Nephron (organoid): ENCODE measurements at regions not wholly inside any gene's neighbourhood (a gene's known extent, or its start where the extent isn't known, plus 50 kb on each side); places are given as distances from the start of the nearest gene placed in this dataset.

Experiments
- H3K27ac Mint-ChIP-seq, 3 experiments: 2 replicates each; pipeline ENCODE4 v1.8.0; 2020; ENCODE audit warnings: mixed read lengths in 3 of 3, mild to moderate bottlenecking in 2 of 3, moderate library complexity in 1 of 3
- H3K27me3 Mint-ChIP-seq: 2 replicates; pipeline ENCODE4 v1.8.0; 2021; ENCODE audit warnings: low read depth, mild to moderate bottlenecking, moderate library complexity, mixed read lengths
- H3K36me3 Mint-ChIP-seq: 2 replicates; pipeline ENCODE4 v1.8.0; 2020; ENCODE audit warnings: low read depth, mixed read lengths
- H3K4me1 Mint-ChIP-seq: 2 replicates; pipeline ENCODE4 v1.8.0; 2020; ENCODE audit warnings: mixed read lengths
- H3K4me3 Mint-ChIP-seq, 3 experiments: 2 replicates each; pipeline ENCODE4 v1.8.0; 2020; ENCODE audit warnings: mild to moderate bottlenecking in 3 of 3, mixed read lengths in 3 of 3, moderate library complexity in 2 of 3
- H3K9me3 Mint-ChIP-seq: 2 replicates; pipeline ENCODE4 v1.8.0; 2020; ENCODE audit warnings: mixed read lengths
- TF ChIP-seq, protein P1 (sequence below), 3 experiments: fragments of 200-600 bp; sonication (generic); IDR thresholded peaks; one replicate each; pipeline ENCODE4 v1.5.0; 2021; ENCODE audit warnings: antibody characterized with exemption in 3 of 3; ENCODE audit not compliant: unreplicated experiment in 3 of 3

- no peak overlapping the region for H3K27ac Mint-ChIP-seq
- no peaks in the 10 kb centered on the region for H3K9me3 Mint-ChIP-seq
- TF ChIP-seq, protein P1, sequence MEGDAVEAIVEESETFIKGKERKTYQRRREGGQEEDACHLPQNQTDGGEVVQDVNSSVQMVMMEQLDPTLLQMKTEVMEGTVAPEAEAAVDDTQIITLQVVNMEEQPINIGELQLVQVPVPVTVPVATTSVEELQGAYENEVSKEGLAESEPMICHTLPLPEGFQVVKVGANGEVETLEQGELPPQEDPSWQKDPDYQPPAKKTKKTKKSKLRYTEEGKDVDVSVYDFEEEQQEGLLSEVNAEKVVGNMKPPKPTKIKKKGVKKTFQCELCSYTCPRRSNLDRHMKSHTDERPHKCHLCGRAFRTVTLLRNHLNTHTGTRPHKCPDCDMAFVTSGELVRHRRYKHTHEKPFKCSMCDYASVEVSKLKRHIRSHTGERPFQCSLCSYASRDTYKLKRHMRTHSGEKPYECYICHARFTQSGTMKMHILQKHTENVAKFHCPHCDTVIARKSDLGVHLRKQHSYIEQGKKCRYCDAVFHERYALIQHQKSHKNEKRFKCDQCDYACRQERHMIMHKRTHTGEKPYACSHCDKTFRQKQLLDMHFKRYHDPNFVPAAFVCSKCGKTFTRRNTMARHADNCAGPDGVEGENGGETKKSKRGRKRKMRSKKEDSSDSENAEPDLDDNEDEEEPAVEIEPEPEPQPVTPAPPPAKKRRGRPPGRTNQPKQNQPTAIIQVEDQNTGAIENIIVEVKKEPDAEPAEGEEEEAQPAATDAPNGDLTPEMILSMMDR (IDR thresholded peaks at IDR 0.05; ENCODE audit: unreplicated experiment in 3 of 3), result no peak
- H3K36me3 Mint-ChIP-seq, result no peaks in the 10 kb centered on the region
- no peaks in the 10 kb centered on the region for H3K27me3 Mint-ChIP-seq
- no peaks in the 10 kb centered on the region for H3K4me1 Mint-ChIP-seq
- no peak overlapping the region for H3K4me3 Mint-ChIP-seq
Measured at GRCh38 chr3:153623834-153624233, 461.8 kb downstream of the RAP2B start.

- no peak overlapping the region for H3K4me3 Mint-ChIP-seq
- H3K27ac Mint-ChIP-seq, result no peak overlapping the region
- TF ChIP-seq, protein P1 (IDR thresholded peaks at IDR 0.05; ENCODE audit: unreplicated experiment in 3 of 3), result no peak
Measured at GRCh38 chr3:153624310-153625030, 462.4 kb downstream of the RAP2B start.

GRCh38 chr3:153625506-153625905 is 463.5 kb downstream of the RAP2B start:
- no peaks in the 10 kb centered on the region for H3K4me1 Mint-ChIP-seq
- no peaks in the 10 kb centered on the region for H3K27me3 Mint-ChIP-seq
- no peak overlapping the region for H3K27ac Mint-ChIP-seq
- TF ChIP-seq, protein P1 (IDR thresholded peaks at IDR 0.05; ENCODE audit: unreplicated experiment in 3 of 3), result no peak
- H3K9me3 Mint-ChIP-seq, result no peaks in the 10 kb centered on the region
- no peak overlapping the region for H3K4me3 Mint-ChIP-seq
- H3K36me3 Mint-ChIP-seq, result no peaks in the 10 kb centered on the region

More at GRCh38 chr3:153624310-153625030, 462.4 kb downstream of the RAP2B start:
- Mint-ChIP-seq H3K4me1 (no peaks in the 10 kb centered on the region), H3K36me3 (no peaks in the 10 kb centered on the region), H3K9me3 (no peaks in the 10 kb centered on the region), H3K27me3 (no peaks in the 10 kb centered on the region)

GRCh38 chr3:153626158-153626557 is 464.1 kb downstream of the RAP2B start:
- no peak overlapping the region for H3K4me3 Mint-ChIP-seq
- H3K9me3 Mint-ChIP-seq, result no peaks in the 10 kb centered on the region
- no peak overlapping the region for H3K27ac Mint-ChIP-seq
- H3K36me3 Mint-ChIP-seq, result no peaks in the 10 kb centered on the region
- H3K4me1 Mint-ChIP-seq, result no peaks in the 10 kb centered on the region
- TF ChIP-seq, protein P1 (IDR thresholded peaks at IDR 0.05; ENCODE audit: unreplicated experiment in 3 of 3), result no peak
- H3K27me3 Mint-ChIP-seq, result no peaks in the 10 kb centered on the region

- Mint-ChIP-seq H3K27ac (no peak overlapping the region), H3K27me3 (no peaks in the 10 kb centered on the region), H3K4me3 (no peak overlapping the region), H3K4me1 (no peaks in the 10 kb centered on the region), H3K36me3 (no peaks in the 10 kb centered on the region), H3K9me3 (no peaks in the 10 kb centered on the region)
- TF ChIP-seq, protein P1 (IDR thresholded peaks at IDR 0.05; ENCODE audit: unreplicated experiment in 3 of 3), result no peak
Measured at GRCh38 chr3:153628591-153628990, 466.6 kb downstream of the RAP2B start.

- H3K4me3 Mint-ChIP-seq, result no peak overlapping the region
- H3K27ac Mint-ChIP-seq, result no peak overlapping the region
- no peaks in the 10 kb centered on the region for H3K4me1 Mint-ChIP-seq
- H3K36me3 Mint-ChIP-seq, result no peaks in the 10 kb centered on the region
- TF ChIP-seq, protein P1 (IDR thresholded peaks at IDR 0.05; ENCODE audit: unreplicated experiment in 3 of 3), result no peak
- H3K27me3 Mint-ChIP-seq, result no peaks in the 10 kb centered on the region
- no peaks in the 10 kb centered on the region for H3K9me3 Mint-ChIP-seq
Measured at GRCh38 chr3:153629148-153629547, 467.1 kb downstream of the RAP2B start.
